ENCODE measurements at regions not wholly inside any gene's neighbourhood (a gene's known extent, or its start where the extent isn't known, plus 50 kb on each side); places are given as distances from the start of the nearest gene placed in this dataset.
"Not testable (repeated sequence)": the region's sequence is repeated elsewhere in the genome, so short reads cannot be mapped to it uniquely, and the experiment has no call there.

GRCh38 chr5:143629871-143630659 is 181.9 kb upstream of the HMHB1 start:
- DNase-seq (ENCODE audit: low spot score) = no peak

- DNase-seq (ENCODE audit: low spot score) = not testable (repeated sequence)
These were observed 186.9 kb upstream of the HMHB1 start for GRCh38 chr5:143625048-143625447.

- no peak for DNase-seq (ENCODE audit: low spot score)
These were observed 187.5 kb upstream of the HMHB1 start for GRCh38 chr5:143624465-143624864.

GRCh38 chr5:143619040-143619439 is 192.9 kb upstream of the HMHB1 start:
- no peak for DNase-seq (ENCODE audit: low spot score)

DNA sequence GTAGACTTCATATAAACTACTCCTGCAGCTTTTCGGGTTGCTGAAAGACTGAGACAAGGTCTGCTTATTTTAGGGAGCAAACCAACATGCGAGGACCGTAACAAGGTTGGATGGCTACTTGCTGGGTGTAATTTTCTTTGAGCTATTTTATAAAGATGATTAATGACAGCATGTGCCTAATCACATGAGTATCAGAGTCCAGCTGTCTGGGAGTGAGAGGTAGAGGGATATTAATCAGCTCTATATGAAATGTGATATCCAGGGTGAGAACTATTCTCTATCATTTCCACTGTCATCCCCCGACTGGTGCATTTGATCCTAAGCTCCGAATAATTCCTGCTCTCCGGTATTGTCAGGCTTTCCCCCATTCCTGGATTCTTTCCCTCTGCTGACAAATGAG is 193.8 kb upstream of the HMHB1 start:
- peak; percentile 34 for DNase-seq (ENCODE audit: low spot score)

DNA sequence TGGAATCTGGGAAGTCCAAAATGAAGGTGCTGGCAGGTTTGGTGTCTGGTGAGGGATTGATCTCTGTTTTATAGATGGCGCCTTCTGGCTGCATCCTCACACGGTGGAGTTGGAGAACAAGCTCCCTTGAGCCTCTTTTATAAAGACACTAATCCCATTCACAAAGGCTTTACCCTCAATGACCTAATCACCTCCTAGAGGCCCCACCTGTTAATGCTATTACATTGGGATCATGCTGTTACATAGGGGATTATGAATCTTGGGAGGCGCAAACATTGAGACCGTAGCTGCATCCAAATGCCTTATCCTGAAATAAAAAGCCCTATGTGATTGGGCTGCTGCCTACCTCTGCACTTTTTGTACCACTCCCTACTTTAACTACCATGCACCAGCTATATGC is 197.1 kb upstream of the HMHB1 start:
- DNase-seq (ENCODE audit: low spot score) = peak; percentile 61

- DNase-seq (ENCODE audit: low spot score) = no peak
These were observed 198.6 kb upstream of the HMHB1 start for GRCh38 chr5:143613329-143613728.

DNA sequence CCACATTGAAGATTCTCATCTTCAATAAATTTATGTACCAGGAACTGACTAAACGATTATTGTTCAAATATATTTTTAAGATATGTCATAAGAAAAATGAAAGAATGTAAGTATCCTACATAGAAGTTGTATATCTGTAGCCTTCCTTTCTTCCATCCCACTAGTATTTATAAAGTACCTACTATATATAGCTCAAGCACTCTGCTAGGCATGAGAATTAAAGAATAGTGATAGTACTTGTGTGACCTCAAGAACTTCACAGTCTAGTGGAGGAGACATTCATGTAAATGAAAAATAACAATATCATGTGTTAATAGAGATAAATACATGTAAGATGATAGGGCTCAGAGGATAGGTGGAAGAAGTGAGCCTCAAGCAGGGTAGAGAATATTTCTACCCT is 201.0 kb upstream of the HMHB1 start:
- no peak for DNase-seq (ENCODE audit: low spot score)

DNA sequence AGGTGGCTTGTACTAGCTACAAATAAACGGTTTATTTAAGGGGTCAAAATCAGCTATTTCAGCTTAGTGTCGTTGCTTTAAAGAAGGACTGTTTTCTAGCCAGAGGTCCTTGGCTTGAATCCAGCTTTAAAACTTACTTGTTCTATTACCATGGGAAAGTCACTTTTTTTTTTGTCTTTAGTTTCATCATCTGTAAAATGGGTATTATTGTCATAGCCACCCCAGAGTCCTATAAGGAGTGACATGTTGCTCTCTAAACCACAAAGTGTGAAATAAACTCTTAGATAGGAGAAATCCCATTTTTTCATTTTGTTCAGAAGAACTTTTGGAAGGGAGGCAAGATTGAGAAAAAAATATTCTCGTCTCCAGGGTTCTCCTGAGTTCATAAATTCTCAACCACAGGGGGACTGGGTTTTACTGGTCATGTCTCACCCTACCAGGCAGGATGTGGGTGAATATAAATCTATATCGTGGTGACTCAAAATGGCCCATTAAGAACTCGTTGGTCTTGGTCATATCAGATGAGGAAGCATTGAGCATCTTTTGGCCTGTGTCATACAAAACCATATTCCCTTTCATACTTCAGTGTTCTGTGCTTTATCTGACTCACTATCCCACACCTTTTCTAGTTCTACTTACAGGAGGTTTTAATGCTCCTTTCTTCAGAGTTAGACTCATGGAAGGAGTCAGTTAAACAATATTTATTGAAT is 202.7 kb upstream of the NR3C1 start:
- no peak for DNase-seq (ENCODE audit: low spot score)

DNA sequence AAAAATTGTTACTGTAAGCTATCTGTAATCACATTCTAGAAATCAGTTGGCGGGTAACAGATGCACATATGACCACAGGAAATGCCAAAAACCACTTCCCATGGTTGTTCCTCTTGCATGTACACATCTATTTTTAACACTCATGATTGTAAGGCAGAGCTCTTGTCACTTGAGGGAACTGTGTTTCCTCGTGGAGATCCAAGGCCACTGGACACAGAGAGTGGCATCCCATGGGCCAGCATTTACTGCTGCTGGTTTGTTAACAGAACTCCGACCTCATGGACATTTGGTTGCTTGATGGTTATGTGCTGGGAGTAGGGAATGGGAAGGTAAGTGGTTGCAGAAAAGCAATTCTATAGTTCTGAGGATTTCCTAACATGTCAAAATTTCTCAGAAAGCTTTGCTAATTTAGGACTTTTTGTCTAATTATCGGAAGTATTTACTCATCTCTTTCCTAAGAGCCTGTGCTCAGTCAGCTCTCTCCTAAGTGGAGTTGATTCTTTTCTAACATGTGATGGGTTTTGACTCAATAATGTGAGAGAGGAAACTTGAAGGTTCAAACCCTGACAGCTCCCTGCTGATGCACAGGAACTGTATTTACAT is 202.0 kb upstream of the NR3C1 start:
- no peak for DNase-seq (ENCODE audit: low spot score)

- no peak for DNase-seq (ENCODE audit: low spot score)
These were observed 198.4 kb upstream of the NR3C1 start for GRCh38 chr5:143601917-143602333.

DNA sequence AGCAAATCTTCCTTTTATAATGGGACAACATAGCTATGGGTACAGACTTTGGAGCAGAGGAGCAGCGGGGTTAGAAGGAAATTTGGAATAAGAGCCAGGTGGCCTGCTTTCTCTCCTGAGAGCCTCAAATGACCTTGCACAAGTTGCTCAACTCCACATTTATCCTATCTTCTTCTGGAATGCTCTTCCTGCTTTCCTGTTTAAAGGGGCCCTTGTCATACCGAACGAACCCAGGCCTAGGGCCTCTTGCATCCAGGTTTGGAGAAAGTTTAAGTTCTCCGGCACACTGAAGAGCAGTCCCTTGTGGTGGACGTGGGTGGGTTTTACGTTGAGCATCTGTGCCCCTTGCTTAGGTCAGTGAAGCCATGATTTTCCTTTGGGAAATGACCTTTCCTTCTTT is 197.9 kb upstream of the NR3C1 start:
- DNase-seq (ENCODE audit: low spot score) = no peak

DNA sequence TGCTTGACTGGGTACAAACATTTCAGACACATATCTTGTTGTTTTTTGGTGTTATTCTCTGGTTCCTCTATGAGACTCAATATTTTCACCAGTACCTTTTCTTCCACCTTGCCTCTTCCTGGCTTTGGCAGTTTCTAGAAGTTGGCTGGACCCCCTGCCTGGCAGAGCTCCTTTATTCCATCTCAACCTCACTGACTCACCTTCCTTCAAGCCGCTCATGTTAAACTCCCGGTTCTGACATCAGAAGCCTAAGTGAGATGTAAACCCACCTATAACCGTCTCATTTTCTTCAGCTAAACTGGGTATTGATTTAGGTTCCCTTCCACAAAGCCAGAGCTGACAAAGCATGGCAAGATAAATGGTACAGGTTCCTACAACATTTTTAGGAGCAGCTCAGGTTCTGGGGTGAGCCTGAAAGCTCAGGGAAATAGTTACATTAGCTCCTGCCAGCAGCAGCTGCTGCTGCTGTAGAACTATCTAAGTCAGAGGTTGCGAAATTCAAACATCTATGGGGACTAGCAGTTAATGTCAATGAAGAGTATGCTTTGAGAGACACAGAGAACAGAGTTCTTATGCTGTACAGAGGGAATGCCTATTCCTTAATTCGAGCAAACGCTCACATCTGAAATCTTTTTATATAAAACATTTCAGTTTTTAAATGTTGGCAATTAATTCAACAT is 197.1 kb upstream of the NR3C1 start:
- DNase-seq (ENCODE audit: low spot score) = no peak

DNA sequence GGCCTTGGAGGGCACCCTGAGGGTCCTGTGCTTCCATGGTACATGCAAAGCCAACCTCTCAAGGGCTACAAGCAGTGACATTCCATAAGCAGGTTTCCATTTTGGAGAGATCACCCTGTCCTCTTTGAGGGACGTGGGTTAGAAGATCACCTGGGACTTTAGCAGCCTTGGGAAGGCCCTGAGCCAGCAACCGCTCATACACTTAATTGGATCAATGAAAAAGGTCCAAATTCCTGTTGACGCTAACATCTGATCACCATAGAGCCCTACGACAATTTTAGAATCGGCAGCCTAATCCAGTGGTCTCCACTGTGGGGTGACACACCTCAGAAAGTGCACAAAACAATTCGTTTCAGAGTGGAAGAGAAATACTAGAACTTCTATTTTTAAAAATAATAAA is 196.0 kb upstream of the NR3C1 start:
- DNase-seq (ENCODE audit: low spot score) = no peak

GRCh38 chr5:143596824-143597223 is 193.3 kb upstream of the NR3C1 start:
- no peak for DNase-seq (ENCODE audit: low spot score)

GRCh38 chr5:143594902-143595818 is 191.7 kb upstream of the NR3C1 start:
- DNase-seq (ENCODE audit: low spot score) = no peak

DNA sequence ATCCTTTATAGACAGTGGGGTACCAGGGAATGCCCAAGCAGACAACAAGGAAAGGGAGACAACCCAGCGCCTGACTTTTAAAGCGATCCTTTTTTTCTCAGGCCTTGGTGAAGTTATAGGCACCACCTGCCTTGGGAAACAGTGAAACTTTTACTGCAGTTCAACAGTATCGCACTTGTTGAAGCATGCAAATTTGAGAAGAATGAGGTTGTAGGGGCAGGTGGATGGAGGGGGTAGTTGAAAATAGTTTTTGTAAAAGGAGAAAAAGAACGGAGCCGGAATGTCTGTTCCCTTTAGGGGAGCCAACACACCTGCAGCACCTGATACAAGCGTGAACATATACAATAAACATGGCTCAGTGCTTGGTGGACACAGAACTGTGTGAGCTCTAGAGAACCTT is 190.2 kb upstream of the NR3C1 start:
- DNase-seq (ENCODE audit: low spot score) = no peak

DNA sequence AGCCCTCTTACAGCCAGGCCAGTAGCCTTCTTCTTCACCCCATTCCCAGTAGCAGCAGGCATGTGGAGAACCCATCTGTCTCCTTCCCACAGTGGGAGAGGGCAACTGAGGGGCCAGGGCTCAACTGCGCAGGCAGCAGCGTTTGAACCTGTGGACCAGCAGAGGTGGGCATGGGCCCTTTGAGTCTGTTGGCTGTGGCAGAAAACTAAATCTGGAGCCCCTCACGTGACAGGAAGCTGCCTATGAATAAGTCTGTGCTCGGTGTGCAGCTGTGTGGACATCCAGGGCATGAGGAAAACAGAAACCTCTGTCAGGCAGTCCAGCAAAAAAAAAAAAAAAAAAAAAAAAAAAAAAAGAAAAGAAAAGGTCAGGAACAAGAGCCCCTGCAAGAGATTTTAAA is 189.2 kb upstream of the NR3C1 start:
- DNase-seq (ENCODE audit: low spot score) = no peak

DNA sequence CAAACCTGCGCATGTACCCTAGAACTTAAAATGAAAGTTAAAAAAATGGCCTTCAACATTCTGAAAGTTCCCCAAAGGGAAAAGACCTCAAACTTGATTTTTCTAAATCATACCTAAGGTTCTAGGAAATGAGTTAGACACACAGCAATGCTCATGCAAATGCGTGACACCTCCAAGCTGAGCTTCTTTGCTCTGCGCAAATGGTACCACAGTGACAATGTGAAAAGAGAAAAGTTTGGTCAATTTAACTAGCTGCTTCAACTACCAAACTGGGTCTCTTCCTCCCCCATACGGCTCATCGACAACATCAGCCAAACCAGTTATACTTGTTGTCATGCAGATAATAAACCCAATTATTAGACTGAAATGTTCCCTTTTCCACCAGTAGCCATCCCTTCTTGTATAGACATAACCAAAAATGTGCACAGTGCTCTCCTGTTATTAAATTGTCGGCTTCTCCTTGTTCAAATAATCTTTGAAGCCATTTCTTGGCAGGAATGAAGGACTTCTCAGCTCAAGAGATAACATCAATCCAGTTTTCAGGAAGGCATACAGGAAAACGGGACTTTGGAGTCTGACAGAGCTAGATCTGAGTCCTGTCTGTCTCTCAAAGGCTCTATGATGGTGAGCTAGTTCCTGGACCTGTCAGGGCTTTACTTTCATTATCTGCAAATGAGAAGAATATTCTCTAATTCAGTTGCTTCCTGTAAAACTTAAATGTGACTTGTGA is 185.6 kb upstream of the NR3C1 start:
- no peak for DNase-seq (ENCODE audit: low spot score)

DNA sequence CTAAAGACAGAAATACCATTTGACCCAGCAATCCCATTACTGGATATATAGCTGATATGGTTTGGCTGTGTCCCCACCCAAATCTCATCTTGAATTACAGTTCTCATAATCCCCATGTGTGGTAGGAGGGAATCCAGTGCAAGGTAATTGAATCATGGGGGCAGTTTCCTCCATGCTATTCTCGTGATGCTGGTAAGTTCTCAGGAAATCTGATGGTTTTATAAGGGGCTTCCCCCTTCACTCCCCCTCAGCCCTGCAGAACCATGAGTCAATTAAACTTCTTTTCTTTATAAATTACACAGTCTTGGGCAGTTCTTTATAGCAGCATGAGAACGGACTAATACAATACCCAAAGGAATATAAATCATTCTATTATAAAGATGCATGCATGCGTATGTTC is 184.6 kb upstream of the NR3C1 start:
- not testable (repeated sequence) for DNase-seq (ENCODE audit: low spot score)

- no peak for DNase-seq (ENCODE audit: low spot score)
These were observed 183.4 kb upstream of the NR3C1 start for GRCh38 chr5:143586781-143587362.
